ENCODE measurements at regions not wholly inside any gene's neighbourhood (a gene's known extent, or its start where the extent isn't known, plus 50 kb on each side); places are given as distances from the start of the nearest gene placed in this dataset.

- Histone ChIP-seq H3K4me2 (no peak overlapping the region), H3K4me3 (no peak overlapping the region), H3K27ac (no peak overlapping the region), H3K4me1 (peaks cover 4% of the 10 kb centered on the region; the same call in 1 of the 3 replicates), H3K9me3 (no peaks in the 10 kb centered on the region)
- no peak for ATAC-seq
- ChIA-PET POLR2A (no interaction called here), CTCF (no interaction called here)
- WGBS (ENCODE audit: missing lambda C conversion rate) = 86% methylated on average over 8 of the region's 8 CpGs
- no peak for FAIRE-seq
- DNase-seq (ENCODE audit: low read depth in 1 of 2, low spot score in 1 of 2) = no peak
- TF ChIP-seq PHF8 (IDR thresholded peaks at IDR 0.05; ENCODE audit: borderline replicate concordance, low read depth) (no peak), RNF2 (IDR thresholded peaks at IDR 0.05; ENCODE audit: borderline replicate concordance, low read depth) (no peak), ESRRA (IDR thresholded peaks at IDR 0.05; ENCODE audit: borderline replicate concordance, low read length) (no peak), ATOH8 (CRISPR knock-in tag; IDR thresholded peaks at IDR 0.05; ENCODE audit: low read depth) (no peak), POLR2A (IDR thresholded peaks at IDR 0.05; ENCODE audit: low read length) (no peak), RFX5 (IDR thresholded peaks at IDR 0.05) (no peak), CBX2 (IDR thresholded peaks at IDR 0.05; ENCODE audit: borderline replicate concordance, low read depth) (no peak), TFCP2L1 (CRISPR knock-in tag; IDR thresholded peaks at IDR 0.05) (no peak), ZFP36 (IDR thresholded peaks at IDR 0.05; ENCODE audit: borderline replicate concordance, partially characterized antibody) (no peak), FOSB (CRISPR knock-in tag; IDR thresholded peaks at IDR 0.05) (no peak), BCL3 (IDR thresholded peaks at IDR 0.05) (no peak), USF2 (IDR thresholded peaks at IDR 0.05) (no peak)
Measured at GRCh38 chr2:226045080-226045479, 645.6 kb downstream of the NYAP2 start.

GRCh38 chr2:226040344-226040900 is 640.9 kb downstream of the NYAP2 start:
- FAIRE-seq (no peak), ATAC-seq (no peak), DNase-seq (ENCODE audit: low read depth in 1 of 2, low spot score in 1 of 2) (no peak)
- ChIA-PET POLR2A (no interaction called here), CTCF (interaction anchor here (0.6 kb wide), 1 partner anchor 671 kb away, joined by 3 read pairs; no protein-coding TSS in a partner anchor)
- H3K9me3 ChIP-seq = no peaks in the 10 kb centered on the region
- 75% methylated on average over 2 of the region's 2 CpGs for WGBS (ENCODE audit: missing lambda C conversion rate)
- no peak overlapping the region for H3K4me3 ChIP-seq
- no peak overlapping the region for H3K4me2 ChIP-seq
- H3K27ac ChIP-seq = no peak overlapping the region
- H3K4me1 ChIP-seq = no peaks in the 10 kb centered on the region
- TF ChIP-seq SMC3 (IDR thresholded peaks at IDR 0.05) (no peak), NPAS2 (CRISPR knock-in tag; IDR thresholded peaks at IDR 0.05; ENCODE audit: borderline replicate concordance) (no peak)

GRCh38 chr2:226037526-226037925 is 638.0 kb downstream of the NYAP2 start:
- H3K4me3 ChIP-seq = no peak overlapping the region
- FAIRE-seq = no peak
- H3K4me1 ChIP-seq = peaks cover under 1% of the 10 kb centered on the region; the same call in 1 of the 3 replicates
- no peak for ATAC-seq
- TF ChIP-seq NR3C1 (IDR thresholded peaks at IDR 0.05) = no peak
- TF ChIP-seq RFX5 (IDR thresholded peaks at IDR 0.05) = no peak
- TF ChIP-seq ATOH8 (CRISPR knock-in tag; IDR thresholded peaks at IDR 0.05; ENCODE audit: low read depth) = no peak
- no peak for TF ChIP-seq JUNB (IDR thresholded peaks at IDR 0.05)
- TF ChIP-seq CHD2 (IDR thresholded peaks at IDR 0.05; ENCODE audit: low read length, partially characterized antibody) = no peak
- no peak for TF ChIP-seq PBX3 (IDR thresholded peaks at IDR 0.05)
- no peak for TF ChIP-seq ELK1 (IDR thresholded peaks at IDR 0.05; ENCODE audit: low read depth, low read length)
- no peak for TF ChIP-seq ZNF302 (CRISPR knock-in tag; IDR thresholded peaks at IDR 0.05)
- no peaks in the 10 kb centered on the region for H3K9me3 ChIP-seq
- no peak overlapping the region for H3K4me2 ChIP-seq
- ChIA-PET POLR2A (no interaction called here), CTCF (interaction anchor here (0.6 kb wide), 1 partner anchor 64 kb away, joined by 5 read pairs; no protein-coding TSS in a partner anchor)
- H3K27ac ChIP-seq = no peak overlapping the region
- WGBS (ENCODE audit: missing lambda C conversion rate) = 68% methylated on average over 2 of the region's 2 CpGs
- no peak for DNase-seq (ENCODE audit: low read depth in 1 of 2, low spot score in 1 of 2)

All from A549 (cell line).